ENCODE measurements at regions not wholly inside any gene's neighbourhood (a gene's known extent, or its start where the extent isn't known, plus 50 kb on each side); places are given as distances from the start of the nearest gene placed in this dataset.

- TF ChIP-seq POLR2A (IDR thresholded peaks at IDR 0.05; ENCODE audit: extremely low read depth, insufficient read length) (no peak), CTCF (IDR thresholded peaks at IDR 0.05; ENCODE audit: low read depth, low read length) (no peak), MYC (IDR thresholded peaks at IDR 0.05; ENCODE audit: low read depth, low read length) (no peak)
- TF ChIP-seq, protein P1, sequence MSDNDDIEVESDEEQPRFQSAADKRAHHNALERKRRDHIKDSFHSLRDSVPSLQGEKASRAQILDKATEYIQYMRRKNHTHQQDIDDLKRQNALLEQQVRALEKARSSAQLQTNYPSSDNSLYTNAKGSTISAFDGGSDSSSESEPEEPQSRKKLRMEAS (IDR thresholded peaks at IDR 0.05; ENCODE audit: low read depth, low read length), result no peak
These were observed 557.7 kb downstream of the TRHDE start for GRCh38 chr12:72829838-72830237.
